C4-2B (cell line): ENCODE measurements at regions not wholly inside any gene's neighbourhood (a gene's known extent, or its start where the extent isn't known, plus 50 kb on each side); places are given as distances from the start of the nearest gene placed in this dataset.

Experiments
- CTCF ChIP-seq: fragments of 450-650 bp; conservative IDR thresholded peaks from 2 replicates; pipeline ENCODE4 v1.5.1; 2017; ENCODE audit warnings: mild to moderate bottlenecking
- ZFX ChIP-seq: fragments of 450-650 bp; IDR thresholded peaks from 2 replicates; pipeline ENCODE4 v1.6.1; 2017

GRCh38 chr11:104781719-104782376 lies 116.4 kb downstream of the CASP12 start:
- no peak for TF ChIP-seq CTCF
- no peak for TF ChIP-seq ZFX
